Brain microvascular endothelial cell (primary cell): ENCODE measurements at regions not wholly inside any gene's neighbourhood (a gene's known extent, or its start where the extent isn't known, plus 50 kb on each side); places are given as distances from the start of the nearest gene placed in this dataset.

Source experiments
- DNase-seq: peaks from one replicate; pipeline ENCODE4 v3.0.0-alpha.2; 2020
- H3K27ac ChIP-seq: fragments of 250-450 bp; sonication (Bioruptor Pico); 2 replicates; pipeline ENCODE4 v1.5.1; 2020; ENCODE audit warnings: mild to moderate bottlenecking, moderate library complexity
- H3K27me3 ChIP-seq: fragments of 250-450 bp; sonication (Bioruptor Pico); replicated peaks from 2 replicates; pipeline ENCODE4 v1.5.1; 2020; ENCODE audit warnings: mild to moderate bottlenecking
- H3K36me3 ChIP-seq: fragments of 250-450 bp; sonication (Bioruptor Pico); replicated peaks from 2 replicates; pipeline ENCODE4 v1.5.1; 2020; ENCODE audit warnings: mild to moderate bottlenecking
- H3K4me3 ChIP-seq: 2 replicates; pipeline ENCODE4 v1.5.1; 2011; ENCODE audit warnings: low read depth, mild to moderate bottlenecking, control low read depth, low read length, moderate library complexity
- in situ Hi-C: cut with HindIII; loops from 2 replicates; pipeline ENCODE4 v1.10.0; 2017; ENCODE audit warnings: low sequenced_read_pairs, low pct_ligation_motif_present
- TF ChIP-seq, protein P1 (sequence below): IDR thresholded peaks from 2 replicates; pipeline ENCODE4 v1.5.1; 2011; ENCODE audit warnings: low read depth, mild to moderate bottlenecking, moderate library complexity, low read length, control low read depth, inconsistent platforms; ENCODE audit errors: missing control alignments

GRCh38 chr4:17206829-17207801, 304.8 kb downstream of the QDPR start:
- Histone ChIP-seq H3K27me3 (no peaks in the 10 kb centered on the region), H3K4me3 (no peak overlapping the region), H3K27ac (no peak overlapping the region), H3K36me3 (no peaks in the 10 kb centered on the region)
- in situ Hi-C loops = no loop called here
- no peak for DNase-seq
- TF ChIP-seq, protein P1, sequence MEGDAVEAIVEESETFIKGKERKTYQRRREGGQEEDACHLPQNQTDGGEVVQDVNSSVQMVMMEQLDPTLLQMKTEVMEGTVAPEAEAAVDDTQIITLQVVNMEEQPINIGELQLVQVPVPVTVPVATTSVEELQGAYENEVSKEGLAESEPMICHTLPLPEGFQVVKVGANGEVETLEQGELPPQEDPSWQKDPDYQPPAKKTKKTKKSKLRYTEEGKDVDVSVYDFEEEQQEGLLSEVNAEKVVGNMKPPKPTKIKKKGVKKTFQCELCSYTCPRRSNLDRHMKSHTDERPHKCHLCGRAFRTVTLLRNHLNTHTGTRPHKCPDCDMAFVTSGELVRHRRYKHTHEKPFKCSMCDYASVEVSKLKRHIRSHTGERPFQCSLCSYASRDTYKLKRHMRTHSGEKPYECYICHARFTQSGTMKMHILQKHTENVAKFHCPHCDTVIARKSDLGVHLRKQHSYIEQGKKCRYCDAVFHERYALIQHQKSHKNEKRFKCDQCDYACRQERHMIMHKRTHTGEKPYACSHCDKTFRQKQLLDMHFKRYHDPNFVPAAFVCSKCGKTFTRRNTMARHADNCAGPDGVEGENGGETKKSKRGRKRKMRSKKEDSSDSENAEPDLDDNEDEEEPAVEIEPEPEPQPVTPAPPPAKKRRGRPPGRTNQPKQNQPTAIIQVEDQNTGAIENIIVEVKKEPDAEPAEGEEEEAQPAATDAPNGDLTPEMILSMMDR = no peak

DNA sequence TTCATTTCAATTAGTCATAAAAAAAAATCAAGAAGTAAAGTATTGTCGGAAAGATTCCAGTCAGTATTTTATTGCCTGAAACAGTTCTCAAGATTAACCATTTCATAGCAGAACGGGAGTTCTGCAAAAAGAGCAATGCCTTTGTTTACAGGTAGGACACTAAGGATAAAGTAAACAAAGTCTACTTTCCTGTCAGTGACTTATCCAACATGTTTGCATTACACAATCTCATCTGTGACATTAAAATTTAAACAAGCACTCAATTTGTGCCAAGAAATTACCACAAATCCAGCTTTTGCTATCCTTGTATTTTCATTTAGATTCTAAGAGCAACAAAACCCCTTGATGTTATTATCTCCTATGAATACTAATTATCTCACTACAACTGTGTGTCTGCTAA, 306.5 kb upstream of the LDB2 start:
- no peak for DNase-seq
- in situ Hi-C loops = no loop called here
- TF ChIP-seq, protein P1 = no peak
- Histone ChIP-seq H3K27ac (no peak overlapping the region), H3K4me3 (no peak overlapping the region), H3K36me3 (no peaks in the 10 kb centered on the region), H3K27me3 (no peaks in the 10 kb centered on the region)

DNA sequence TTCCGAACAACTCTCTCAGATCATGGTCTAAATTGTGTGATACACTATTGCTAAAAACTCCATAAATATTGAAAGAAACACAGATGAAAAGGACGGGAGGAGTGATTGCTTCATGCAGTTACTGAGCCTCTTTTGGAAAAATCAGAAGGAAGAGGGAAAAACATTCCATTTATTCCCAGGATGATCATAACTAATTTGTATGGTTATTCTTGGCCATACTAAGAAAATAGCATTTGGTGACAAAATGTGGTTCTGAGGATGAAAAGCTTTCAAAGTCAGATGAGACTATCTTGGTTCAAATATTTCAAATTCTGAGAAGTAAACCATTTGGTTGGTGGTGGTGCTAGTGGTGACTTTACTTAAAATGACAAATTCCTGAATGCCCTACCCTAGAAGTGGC, 305.4 kb upstream of the LDB2 start:
- in situ Hi-C loops = no loop called here
- Histone ChIP-seq H3K27ac (no peak overlapping the region), H3K27me3 (no peaks in the 10 kb centered on the region), H3K36me3 (no peaks in the 10 kb centered on the region), H3K4me3 (no peak overlapping the region)
- no peak for DNase-seq
- TF ChIP-seq, protein P1 = no peak

DNA sequence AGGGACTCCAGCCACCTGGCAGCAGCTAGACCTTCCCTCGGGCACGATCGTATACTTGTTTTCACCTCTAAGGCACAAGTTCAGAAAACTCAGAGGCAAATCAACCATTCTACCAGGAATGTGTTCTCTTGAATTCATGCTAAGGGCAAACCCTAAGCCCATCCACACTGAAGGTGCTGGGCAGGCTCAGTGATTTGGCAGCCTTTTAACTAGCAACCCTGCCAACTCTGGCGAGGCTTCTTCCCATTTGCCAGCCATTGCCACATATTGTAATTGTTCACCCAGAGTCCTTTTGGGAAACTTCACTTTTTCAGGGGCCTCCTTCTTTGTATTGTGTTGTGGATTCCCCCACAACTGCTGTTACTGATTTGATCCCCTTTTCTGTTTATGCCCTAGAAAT, 298.6 kb upstream of the LDB2 start:
- TF ChIP-seq, protein P1 = no peak
- Histone ChIP-seq H3K4me3 (no peak overlapping the region), H3K27me3 (no peaks in the 10 kb centered on the region), H3K27ac (no peak overlapping the region), H3K36me3 (no peaks in the 10 kb centered on the region)
- in situ Hi-C loops = no loop called here
- no peak for DNase-seq

- H3K36me3 ChIP-seq = no peaks in the 10 kb centered on the region
- H3K27me3 ChIP-seq = no peaks in the 10 kb centered on the region
- H3K27ac ChIP-seq = no peak overlapping the region
- no peak for DNase-seq
- TF ChIP-seq, protein P1 = no peak
- in situ Hi-C loops = no loop called here
- no peak overlapping the region for H3K4me3 ChIP-seq
Measured at GRCh38 chr4:17195461-17196275, 297.2 kb upstream of the LDB2 start.
